GM23248 (cell line): ENCODE measurements at regions not wholly inside any gene's neighbourhood (a gene's known extent, or its start where the extent isn't known, plus 50 kb on each side); places are given as distances from the start of the nearest gene placed in this dataset.

Source experiments
- EZH2 ChIP-seq: fragments of 200-600 bp; sonication (generic); IDR thresholded peaks from 2 replicates; pipeline ENCODE4 v1.6.1; 2018; ENCODE audit warnings: antibody characterized with exemption, mild to moderate bottlenecking; ENCODE audit not compliant: insufficient read depth, poor library complexity, severe bottlenecking
- EZH2phosphoT487 ChIP-seq: fragments of 200-600 bp; sonication (generic); IDR thresholded peaks from 2 replicates; pipeline ENCODE4 v1.6.1; 2018; ENCODE audit warnings: antibody characterized with exemption, moderate library complexity, mild to moderate bottlenecking, low read depth; ENCODE audit not compliant: insufficient read depth

GRCh38 chr1:102615896-102616295 lies 492.4 kb downstream of the COL11A1 start:
- TF ChIP-seq EZH2 (no peak), EZH2phosphoT487 (no peak)
